ES-I3 (cell line): ENCODE measurements at regions not wholly inside any gene's neighbourhood (a gene's known extent, or its start where the extent isn't known, plus 50 kb on each side); places are given as distances from the start of the nearest gene placed in this dataset.

Source experiments
- H3K36me3 ChIP-seq: 2 replicates; pipeline ENCODE4 v1.6.1; 2013; ENCODE audit warnings: mild to moderate bottlenecking, low read length, control low read depth, moderate library complexity; ENCODE audit not compliant: insufficient read depth
- H3K4me1 ChIP-seq: 2 replicates; pipeline ENCODE4 v1.6.1; 2013; ENCODE audit warnings: mild to moderate bottlenecking, control low read depth, low read length; ENCODE audit not compliant: insufficient read depth
- H3K9ac ChIP-seq: 2 replicates; pipeline ENCODE4 v1.6.1; 2013; ENCODE audit warnings: low read depth, mild to moderate bottlenecking, low read length, moderate library complexity
- H3K9me3 ChIP-seq: 2 replicates; pipeline ENCODE4 v1.6.1; 2013; ENCODE audit warnings: mild to moderate bottlenecking, low read length, moderate library complexity; ENCODE audit not compliant: control insufficient read depth, insufficient read depth

DNA sequence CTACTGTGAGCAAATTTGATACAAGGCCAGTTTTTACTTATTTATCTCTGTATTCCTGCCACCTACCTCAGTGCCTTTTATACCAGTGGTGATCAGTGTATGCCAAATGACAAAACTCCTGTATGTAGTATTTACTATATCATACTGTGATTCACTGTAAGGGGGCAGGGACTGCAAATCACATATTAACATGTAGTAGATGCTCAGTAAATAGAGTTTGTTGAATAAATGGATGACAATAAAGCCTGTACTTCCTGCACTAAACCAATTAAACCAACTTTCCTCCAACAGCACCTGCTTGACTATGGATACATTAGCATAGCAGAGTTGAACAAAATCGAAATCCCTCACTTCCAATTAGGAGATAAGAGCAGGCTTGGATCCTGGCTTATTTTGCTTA lies 73.3 kb upstream of the C1orf87 start:
- Histone ChIP-seq H3K9me3 (no peaks in the 10 kb centered on the region; the same call in 1 of the 2 replicates), H3K9ac (no peak overlapping the region), H3K4me1 (0 out of 2 replicates have a peak, but pooled peaks cover 4% of the 10 kb centered on the region), H3K36me3 (no peaks in the 10 kb centered on the region)

DNA sequence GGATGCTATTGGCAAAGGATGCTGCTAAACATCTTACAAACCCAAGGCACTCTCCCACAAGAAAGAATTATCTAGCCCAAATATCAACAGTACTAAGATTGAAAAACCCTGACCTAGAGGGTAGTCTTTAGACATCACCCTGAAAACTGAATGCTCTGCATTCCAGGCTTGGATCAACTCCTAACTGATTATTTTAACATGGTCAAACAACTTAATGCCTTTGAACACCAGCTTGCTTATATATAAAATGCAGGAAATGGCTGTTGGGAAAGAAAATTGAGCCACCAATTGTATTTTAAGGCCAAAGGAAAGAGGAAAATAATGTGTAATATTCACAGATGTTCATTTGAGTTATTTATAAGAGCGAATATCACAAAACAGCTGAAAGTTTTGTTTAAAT lies 72.2 kb upstream of the C1orf87 start:
- no peak overlapping the region for H3K9ac ChIP-seq
- H3K4me1 ChIP-seq, result 0 out of 2 replicates have a peak, but pooled peaks cover 4% of the 10 kb centered on the region
- H3K36me3 ChIP-seq, result no peaks in the 10 kb centered on the region
- no peaks in the 10 kb centered on the region; the same call in 1 of the 2 replicates for H3K9me3 ChIP-seq

DNA sequence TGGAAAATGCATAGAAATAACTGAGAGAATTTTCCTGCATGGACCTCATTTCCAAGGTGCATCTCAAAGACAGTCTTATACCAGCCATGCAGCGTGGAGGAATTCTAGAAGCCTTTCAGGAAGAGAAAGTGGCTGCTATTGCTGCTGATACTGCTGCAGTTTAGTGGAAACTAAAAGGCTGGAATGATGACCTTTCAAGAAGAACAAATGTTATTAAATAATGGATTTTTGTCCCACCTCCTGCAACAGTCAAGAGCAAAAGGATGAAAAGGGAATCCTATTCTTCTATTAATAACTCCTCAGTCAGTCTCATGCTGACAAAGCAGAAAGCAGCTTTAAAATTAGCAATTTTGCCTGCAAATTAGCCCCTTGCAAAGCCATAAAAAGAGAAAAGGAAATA lies 68.2 kb upstream of the C1orf87 start:
- H3K9me3 ChIP-seq, result no peaks in the 10 kb centered on the region
- H3K9ac ChIP-seq, result no peak overlapping the region
- no peaks in the 10 kb centered on the region for H3K36me3 ChIP-seq
- H3K4me1 ChIP-seq, result no peaks in the 10 kb centered on the region

DNA sequence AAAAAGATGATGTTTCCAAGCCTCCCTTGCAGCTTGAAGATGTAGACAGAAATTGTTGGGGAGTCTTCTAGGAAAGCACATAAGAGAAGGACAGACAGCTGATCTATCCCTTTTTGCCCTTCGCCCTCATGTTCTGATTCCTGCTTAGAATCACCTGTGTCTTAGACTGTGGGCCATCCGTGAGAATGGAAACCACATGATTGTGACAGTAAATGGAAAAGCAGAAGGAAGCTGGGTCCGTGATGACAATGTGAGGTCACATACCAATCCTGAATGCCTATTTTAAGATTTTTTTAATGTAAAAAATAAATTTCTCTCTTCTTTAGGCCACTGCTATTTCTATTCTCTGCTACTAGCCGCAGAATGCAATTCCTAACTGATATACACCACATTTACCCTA lies 67.7 kb upstream of the C1orf87 start:
- Histone ChIP-seq H3K9ac (no peak overlapping the region), H3K36me3 (no peaks in the 10 kb centered on the region), H3K9me3 (no peaks in the 10 kb centered on the region), H3K4me1 (no peaks in the 10 kb centered on the region)

DNA sequence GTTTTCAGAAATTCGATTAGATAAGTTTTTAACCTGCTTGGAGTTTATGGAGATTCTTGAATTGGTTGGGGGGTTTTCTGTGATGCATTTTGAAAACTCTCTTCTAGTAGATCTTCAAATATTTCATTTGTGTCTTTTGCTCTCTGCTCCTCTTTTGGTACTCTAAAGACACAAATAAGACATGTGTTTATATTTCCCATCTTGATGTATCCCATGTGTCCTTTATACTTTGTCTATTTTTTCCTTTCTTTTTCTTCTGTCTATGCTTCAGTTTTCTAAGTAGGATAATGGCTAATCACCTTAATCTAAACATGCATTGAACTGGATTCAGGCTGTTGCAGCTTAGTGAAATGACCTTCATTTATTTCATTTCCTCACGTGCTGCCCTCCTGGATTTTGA lies 63.8 kb upstream of the C1orf87 start:
- H3K9me3 ChIP-seq, result no peaks in the 10 kb centered on the region
- H3K36me3 ChIP-seq, result no peaks in the 10 kb centered on the region
- no peaks in the 10 kb centered on the region for H3K4me1 ChIP-seq
- H3K9ac ChIP-seq, result no peak overlapping the region

DNA sequence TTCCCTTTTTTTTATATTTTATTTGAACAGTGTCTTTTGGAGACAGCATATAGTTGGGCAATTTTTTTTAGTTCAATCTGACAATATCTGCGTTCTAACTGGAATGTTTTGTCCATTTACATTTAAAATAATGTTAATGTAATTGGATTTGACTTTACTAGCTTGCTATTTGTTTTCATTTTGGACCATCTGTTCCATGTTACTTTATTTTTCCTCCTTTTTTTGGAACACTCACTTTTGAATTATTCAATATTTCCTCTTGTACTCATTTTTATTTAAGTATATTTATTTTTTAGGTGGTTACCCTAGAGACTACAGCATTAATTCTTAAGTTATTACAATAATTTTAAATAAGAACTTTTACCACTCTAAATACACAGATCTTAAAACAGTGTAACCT lies 62.8 kb upstream of the C1orf87 start:
- no peak overlapping the region for H3K9ac ChIP-seq
- no peaks in the 10 kb centered on the region for H3K36me3 ChIP-seq
- H3K4me1 ChIP-seq, result no peaks in the 10 kb centered on the region
- no peaks in the 10 kb centered on the region for H3K9me3 ChIP-seq

DNA sequence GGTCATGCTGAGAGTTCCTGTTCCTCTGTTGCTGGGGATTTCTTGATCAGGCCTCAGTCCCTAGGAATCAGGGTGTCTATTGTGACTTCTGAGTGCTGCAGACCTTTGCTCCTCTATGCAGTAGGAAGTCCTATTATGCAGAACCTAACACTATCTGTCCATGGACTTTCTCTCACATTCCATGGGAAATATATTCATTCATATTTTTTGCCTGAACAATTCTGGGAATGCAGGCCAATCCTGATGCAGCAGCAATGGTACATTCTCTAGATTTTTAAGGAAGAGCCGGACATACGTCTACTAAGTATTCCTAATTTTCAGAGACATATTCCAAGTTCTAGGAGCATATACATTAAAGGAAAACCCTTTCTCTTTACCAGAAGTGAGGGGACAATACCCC lies 61.1 kb upstream of the C1orf87 start:
- Histone ChIP-seq H3K36me3 (no peaks in the 10 kb centered on the region), H3K9ac (no peak overlapping the region), H3K9me3 (no peaks in the 10 kb centered on the region), H3K4me1 (no peaks in the 10 kb centered on the region)

DNA sequence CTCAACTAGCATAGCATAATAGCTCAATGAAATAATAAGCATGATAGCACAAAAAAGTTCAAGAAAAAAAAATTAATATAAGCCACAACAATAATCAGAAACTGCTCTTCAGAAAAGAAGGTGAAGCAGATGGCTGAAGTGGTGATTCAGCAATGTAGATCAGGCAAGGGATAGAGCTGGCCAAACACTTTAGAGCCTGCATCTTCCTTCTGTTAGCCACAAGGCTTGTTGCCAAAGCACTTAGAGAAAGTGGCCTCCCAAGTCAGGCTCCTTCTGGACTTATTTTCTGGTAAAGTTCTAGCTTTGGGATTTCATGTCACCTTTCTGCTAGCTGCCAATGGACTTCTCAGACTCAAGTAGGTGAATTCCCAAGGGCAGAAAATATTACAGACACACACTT lies 60.3 kb upstream of the C1orf87 start:
- no peaks in the 10 kb centered on the region for H3K4me1 ChIP-seq
- no peak overlapping the region for H3K9ac ChIP-seq
- no peaks in the 10 kb centered on the region for H3K36me3 ChIP-seq
- H3K9me3 ChIP-seq, result no peaks in the 10 kb centered on the region

DNA sequence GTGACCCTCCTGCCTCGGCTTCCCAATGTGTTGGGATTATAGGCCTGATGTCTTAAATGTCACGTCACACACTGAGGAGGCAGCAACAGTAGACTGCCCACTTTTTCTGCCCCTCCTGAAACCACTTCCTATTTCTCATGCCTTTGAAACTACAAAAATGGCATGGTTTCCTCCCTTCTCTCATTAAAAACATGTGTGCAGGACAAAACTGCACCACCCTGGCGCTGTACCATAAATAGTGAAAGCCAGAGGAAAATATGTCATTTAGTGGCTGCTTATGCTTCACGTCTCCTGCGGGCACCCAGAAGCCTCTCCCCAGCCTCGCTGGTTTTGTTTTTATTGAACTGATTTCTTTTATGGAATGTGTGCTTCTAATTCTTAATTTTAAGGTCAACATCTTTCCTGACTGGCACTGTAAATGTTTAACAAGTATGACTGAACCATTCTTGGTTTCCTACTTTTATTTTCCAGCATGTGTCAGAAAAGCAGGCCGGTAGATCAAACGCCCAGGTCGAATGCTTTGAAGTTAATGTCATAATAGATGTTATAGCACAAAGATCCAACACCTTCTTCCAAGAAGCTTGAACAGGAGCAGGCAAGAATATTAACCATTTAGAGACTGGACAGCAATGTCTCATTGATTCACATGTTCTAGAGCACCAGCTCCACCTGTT lies 59.6 kb upstream of the C1orf87 start:
- Histone ChIP-seq H3K9me3 (no peaks in the 10 kb centered on the region), H3K4me1 (no peaks in the 10 kb centered on the region), H3K36me3 (no peaks in the 10 kb centered on the region), H3K9ac (no peak overlapping the region)

DNA sequence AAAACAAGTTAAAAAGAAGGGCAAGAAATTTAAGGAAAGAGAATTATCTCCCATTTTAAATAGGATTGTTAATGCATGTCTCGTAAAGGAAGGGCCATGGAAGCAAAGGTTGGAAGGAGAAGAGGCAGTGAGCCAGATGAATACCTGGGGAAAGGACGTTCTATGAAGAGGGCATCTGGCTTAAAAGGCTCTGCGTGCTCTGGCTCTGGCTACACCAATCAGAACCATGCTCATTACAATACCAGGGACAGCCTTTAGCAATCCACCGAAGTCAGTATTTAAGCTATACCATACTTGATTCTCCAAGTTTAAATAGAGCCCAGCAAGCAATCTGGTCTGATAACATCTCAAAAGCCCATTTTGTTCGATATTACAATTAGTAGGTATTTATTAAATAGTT lies 58.5 kb upstream of the C1orf87 start:
- H3K36me3 ChIP-seq, result no peaks in the 10 kb centered on the region

DNA sequence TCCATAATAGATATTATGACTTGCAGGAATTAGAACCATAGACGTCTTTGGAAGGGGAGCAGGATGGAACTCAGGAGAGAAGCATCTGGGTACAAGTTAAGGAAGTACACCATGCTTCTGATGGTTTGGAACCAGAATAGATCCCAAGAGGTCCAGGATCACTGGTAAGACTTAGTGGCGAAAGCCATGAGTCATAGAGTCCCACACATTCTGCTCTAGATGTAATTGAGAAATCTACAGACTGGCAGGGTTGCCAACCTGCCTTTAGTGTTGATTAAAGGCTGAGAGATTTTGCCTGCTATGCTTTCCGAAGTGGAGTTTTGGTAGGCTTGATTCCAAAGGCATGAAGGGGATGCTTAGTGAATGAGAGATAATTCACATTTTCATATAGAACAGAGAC lies 57.1 kb upstream of the C1orf87 start:
- Histone ChIP-seq H3K4me1 (no peaks in the 10 kb centered on the region), H3K36me3 (no peaks in the 10 kb centered on the region), H3K9me3 (no peaks in the 10 kb centered on the region), H3K9ac (no peak overlapping the region)

More for the DNA sequence above, 58.5 kb upstream of the C1orf87 start:
- Histone ChIP-seq H3K4me1 (no peaks in the 10 kb centered on the region), H3K9me3 (no peaks in the 10 kb centered on the region), H3K9ac (no peak overlapping the region)

DNA sequence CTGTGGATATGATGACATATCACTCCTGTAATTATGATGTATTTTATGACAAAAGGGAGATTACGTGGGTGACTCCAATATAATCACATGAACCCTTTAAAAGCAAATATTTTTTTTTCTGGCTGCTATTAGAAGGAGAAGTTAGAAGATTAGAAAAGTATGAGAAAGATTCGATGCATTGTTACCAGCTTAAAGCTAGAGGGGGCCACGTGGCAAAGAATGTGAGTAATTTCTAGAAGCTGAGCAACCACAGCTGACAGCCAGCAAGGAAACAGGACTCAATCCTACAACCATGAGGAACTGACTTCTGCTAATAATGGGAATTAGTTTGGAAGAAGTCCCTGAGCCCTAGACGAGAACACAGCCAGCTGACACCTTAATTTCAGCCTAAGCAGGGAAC lies 56.3 kb upstream of the C1orf87 start:
- H3K9me3 ChIP-seq, result no peaks in the 10 kb centered on the region
- H3K9ac ChIP-seq, result no peak overlapping the region
- no peaks in the 10 kb centered on the region for H3K36me3 ChIP-seq
- H3K4me1 ChIP-seq, result no peaks in the 10 kb centered on the region

DNA sequence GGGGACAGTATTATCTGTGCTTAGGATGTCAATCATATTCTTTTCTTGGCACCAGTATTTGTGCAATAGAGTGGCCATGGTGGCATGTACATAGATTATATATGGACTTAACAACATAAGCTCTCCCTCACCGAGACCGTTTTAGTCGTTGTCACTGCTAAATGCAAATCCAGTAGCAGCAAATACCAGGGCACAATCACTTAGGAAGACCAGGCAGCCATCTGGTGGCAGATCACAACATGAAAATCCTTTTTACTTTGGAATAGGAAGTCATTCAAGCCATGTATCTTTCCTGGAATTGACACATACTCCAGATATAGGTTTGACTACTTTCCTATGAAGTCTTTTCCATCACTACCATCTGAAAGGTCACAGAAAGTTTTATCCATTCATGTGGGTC lies 53.2 kb upstream of the C1orf87 start:
- no peaks in the 10 kb centered on the region for H3K4me1 ChIP-seq

More for the DNA sequence above, 53.2 kb upstream of the C1orf87 start:
- H3K36me3 ChIP-seq, result no peaks in the 10 kb centered on the region
- no peak overlapping the region for H3K9ac ChIP-seq
- no peaks in the 10 kb centered on the region for H3K9me3 ChIP-seq
